ENCODE measurements at regions not wholly inside any gene's neighbourhood (a gene's known extent, or its start where the extent isn't known, plus 50 kb on each side); places are given as distances from the start of the nearest gene placed in this dataset.
A peak's percentile ranks its signal among the peaks of the same experiment; 100 is the strongest.

- no peak overlapping the region for H3K27ac ChIP-seq (ENCODE audit: low read depth, low read length)
- no peaks in the 10 kb centered on the region for H3K9me3 ChIP-seq (ENCODE audit: low read depth, low read length)
- no peaks in the 10 kb centered on the region for H3K79me2 ChIP-seq (ENCODE audit: insufficient read depth, low read length)
- no peak for TF ChIP-seq CTCF (IDR thresholded peaks at IDR 0.05; ENCODE audit: extremely low read depth, low read depth, low read length)
- H4K20me1 ChIP-seq (ENCODE audit: insufficient read depth, low read length) = no peaks in the 10 kb centered on the region
- no peak overlapping the region for H2AFZ ChIP-seq (ENCODE audit: low read length)
- no peaks in the 10 kb centered on the region for H3K27me3 ChIP-seq (ENCODE audit: insufficient read depth, low read length)
- no peak overlapping the region for H3K4me3 ChIP-seq (ENCODE audit: insufficient read depth, low read length)
- H3K4me2 ChIP-seq (ENCODE audit: insufficient read depth, low read length) = no peak overlapping the region
- no peaks in the 10 kb centered on the region for H3K4me1 ChIP-seq (ENCODE audit: insufficient read depth, low read length)
- no peaks in the 10 kb centered on the region for H3K36me3 ChIP-seq (ENCODE audit: insufficient read depth, low read length)
- no peak for DNase-seq (ENCODE audit: insufficient read length, low spot score, missing footprints)
Observed at GRCh38 chr6:117817499-117817898, 89.6 kb upstream of the SLC35F1 start.

- DNase-seq (ENCODE audit: insufficient read length, low spot score, missing footprints) = no peak
- H4K20me1 ChIP-seq (ENCODE audit: insufficient read depth, low read length) = no peaks in the 10 kb centered on the region
- no peak overlapping the region for H3K4me2 ChIP-seq (ENCODE audit: insufficient read depth, low read length)
- H3K79me2 ChIP-seq (ENCODE audit: insufficient read depth, low read length) = no peaks in the 10 kb centered on the region
- no peaks in the 10 kb centered on the region for H3K9me3 ChIP-seq (ENCODE audit: low read depth, low read length)
- H3K36me3 ChIP-seq (ENCODE audit: insufficient read depth, low read length) = no peaks in the 10 kb centered on the region
- H3K27me3 ChIP-seq (ENCODE audit: insufficient read depth, low read length) = no peaks in the 10 kb centered on the region
- no peak for TF ChIP-seq CTCF (IDR thresholded peaks at IDR 0.05; ENCODE audit: extremely low read depth, low read depth, low read length)
- H3K27ac ChIP-seq (ENCODE audit: low read depth, low read length) = no peak overlapping the region
- H3K4me3 ChIP-seq (ENCODE audit: insufficient read depth, low read length) = no peak overlapping the region
- no peak overlapping the region for H2AFZ ChIP-seq (ENCODE audit: low read length)
- H3K4me1 ChIP-seq (ENCODE audit: insufficient read depth, low read length) = no peaks in the 10 kb centered on the region
Observed at GRCh38 chr6:117817992-117818391, 89.1 kb upstream of the SLC35F1 start.

GRCh38 chr6:117818449-117818848 lies 88.6 kb upstream of the SLC35F1 start:
- no peaks in the 10 kb centered on the region for H4K20me1 ChIP-seq (ENCODE audit: insufficient read depth, low read length)
- no peaks in the 10 kb centered on the region for H3K9me3 ChIP-seq (ENCODE audit: low read depth, low read length)
- no peak overlapping the region for H3K4me3 ChIP-seq (ENCODE audit: insufficient read depth, low read length)
- H2AFZ ChIP-seq (ENCODE audit: low read length) = no peak overlapping the region
- no peaks in the 10 kb centered on the region for H3K4me1 ChIP-seq (ENCODE audit: insufficient read depth, low read length)
- H3K4me2 ChIP-seq (ENCODE audit: insufficient read depth, low read length) = no peak overlapping the region
- no peaks in the 10 kb centered on the region for H3K27me3 ChIP-seq (ENCODE audit: insufficient read depth, low read length)
- no peaks in the 10 kb centered on the region for H3K79me2 ChIP-seq (ENCODE audit: insufficient read depth, low read length)
- H3K27ac ChIP-seq (ENCODE audit: low read depth, low read length) = no peak overlapping the region
- no peaks in the 10 kb centered on the region for H3K36me3 ChIP-seq (ENCODE audit: insufficient read depth, low read length)
- DNase-seq (ENCODE audit: insufficient read length, low spot score, missing footprints) = no peak
- no peak for TF ChIP-seq CTCF (IDR thresholded peaks at IDR 0.05; ENCODE audit: extremely low read depth, low read depth, low read length)

- no peak for DNase-seq (ENCODE audit: insufficient read length, low spot score, missing footprints)
- no peaks in the 10 kb centered on the region for H3K79me2 ChIP-seq (ENCODE audit: insufficient read depth, low read length)
- H3K36me3 ChIP-seq (ENCODE audit: insufficient read depth, low read length) = no peaks in the 10 kb centered on the region
- TF ChIP-seq CTCF (IDR thresholded peaks at IDR 0.05; ENCODE audit: extremely low read depth, low read depth, low read length) = peak; percentile 56
- H3K27ac ChIP-seq (ENCODE audit: low read depth, low read length) = no peak overlapping the region
- peak overlapping the region; percentile 83 for H2AFZ ChIP-seq (ENCODE audit: low read length)
- peaks cover 5% of the 10 kb centered on the region for H3K4me1 ChIP-seq (ENCODE audit: insufficient read depth, low read length)
- H3K4me2 ChIP-seq (ENCODE audit: insufficient read depth, low read length) = peak overlapping the region; percentile 78
- peak overlapping the region; percentile 68 for H3K4me3 ChIP-seq (ENCODE audit: insufficient read depth, low read length)
- no peaks in the 10 kb centered on the region for H3K27me3 ChIP-seq (ENCODE audit: insufficient read depth, low read length)
- no peaks in the 10 kb centered on the region for H3K9me3 ChIP-seq (ENCODE audit: low read depth, low read length)
- H4K20me1 ChIP-seq (ENCODE audit: insufficient read depth, low read length) = no peaks in the 10 kb centered on the region
Observed at GRCh38 chr6:117829594-117830319, 77.3 kb upstream of the SLC35F1 start.
